Cardiac septum (tissue), 1 donor: ENCODE measurements at regions not wholly inside any gene's neighbourhood (a gene's known extent, or its start where the extent isn't known, plus 50 kb on each side); places are given as distances from the start of the nearest gene placed in this dataset.

Experiments
- DNase-seq: peaks from one replicate; pipeline ENCODE4 v3.0.0-alpha.2; 2020; ENCODE audit warnings: low spot score
- intact Hi-C: fragments of 100-400 bp; cut with DNase I; formaldehyde crosslinking; loops from one replicate; pipeline ENCODE4 v1.14.0; 2022
- donor health status: DM: no; HTN: no; CAD: no.

DNA sequence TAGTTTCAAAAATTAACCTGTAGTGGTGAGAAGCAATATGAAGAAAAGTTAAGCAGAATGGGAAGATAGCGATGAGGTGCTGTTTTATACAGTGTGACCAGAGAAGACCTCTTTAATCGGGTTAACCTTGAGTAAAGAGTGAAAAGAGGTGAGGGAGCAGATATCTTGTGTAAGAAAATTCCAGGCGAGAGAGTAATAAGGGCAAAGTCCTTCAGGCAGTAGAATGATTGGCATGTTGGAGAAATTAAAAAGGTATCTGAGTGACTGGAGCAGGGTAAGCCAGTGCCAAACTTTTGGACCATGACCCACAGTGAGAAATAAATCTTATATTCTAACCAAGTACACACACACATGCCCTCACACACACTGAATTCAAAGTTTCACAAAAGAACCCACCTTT is 374.7 kb upstream of the LARGE1 start:
- intact Hi-C loops: no loop called here
- no peak for DNase-seq

DNA sequence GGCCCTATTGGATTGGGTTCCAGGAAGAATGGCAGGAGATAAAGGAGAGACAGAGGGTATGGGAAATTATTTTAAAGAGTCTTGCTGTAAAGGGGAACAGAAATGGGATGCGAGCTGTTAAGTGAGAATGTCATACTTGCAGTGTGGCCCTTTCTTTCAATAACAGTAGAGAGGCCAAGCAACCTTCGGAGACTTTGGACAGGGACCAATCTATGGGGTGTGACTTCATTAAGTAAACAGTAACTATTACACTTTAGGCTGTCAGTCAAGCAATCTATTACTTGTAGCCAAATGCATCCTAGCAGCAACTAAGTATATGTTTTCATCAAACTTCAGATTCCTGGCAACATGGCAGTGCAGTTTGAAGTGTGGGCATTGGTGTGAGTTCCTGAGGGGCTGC is 376.2 kb upstream of the LARGE1 start:
- no peak for DNase-seq

DNA sequence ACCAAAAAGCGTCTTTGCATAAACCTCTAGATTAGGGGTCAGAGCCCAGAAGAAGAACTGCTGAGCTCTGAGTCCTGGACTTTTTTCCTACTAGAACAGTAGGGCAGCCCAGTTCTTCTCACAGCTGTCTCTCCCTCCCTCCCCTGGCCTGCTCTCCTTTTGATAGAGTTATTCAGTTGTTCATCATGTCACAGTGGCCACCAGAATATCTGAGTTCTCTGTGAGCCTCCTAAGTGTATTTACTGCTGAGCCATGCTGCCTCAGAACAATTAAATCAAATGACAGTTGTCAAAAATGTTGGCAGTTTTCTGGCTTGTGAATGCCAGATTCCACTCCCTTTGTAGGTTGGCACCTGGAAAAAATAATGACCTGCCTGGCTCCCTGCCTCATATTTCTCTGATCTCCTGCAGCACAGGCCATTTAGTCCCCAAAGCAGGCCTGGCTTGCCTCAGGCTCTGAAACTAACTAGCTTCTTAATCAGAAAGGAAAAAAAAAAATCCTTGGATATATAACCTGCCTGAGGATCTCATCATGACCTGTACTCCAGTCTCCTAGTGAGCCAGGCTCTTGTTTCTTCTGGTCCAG is 377.4 kb upstream of the LARGE1 start:
- no peak for DNase-seq
- intact Hi-C loops: no loop called here

More for the DNA sequence above, 376.2 kb upstream of the LARGE1 start:
- intact Hi-C loops: no loop called here

DNA sequence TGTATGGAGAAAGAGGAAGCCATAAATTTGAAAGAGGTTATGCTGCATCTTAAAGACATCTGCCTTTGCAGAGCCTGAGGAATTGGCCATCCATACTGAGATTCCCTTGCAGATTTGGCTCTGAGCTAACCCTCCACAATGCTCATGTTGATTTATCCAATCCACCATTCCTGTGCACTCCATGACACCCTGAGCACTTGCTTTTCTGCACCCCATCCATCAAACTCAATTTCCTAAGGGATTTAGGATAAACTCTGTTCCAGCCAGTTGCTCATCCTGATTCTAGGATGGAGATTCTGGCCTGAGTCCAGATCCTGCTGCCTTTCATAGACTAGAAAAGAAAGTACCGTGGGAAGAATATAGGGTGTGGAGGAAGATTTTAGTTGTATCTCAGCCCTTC is 379.2 kb upstream of the LARGE1 start:
- DNase-seq: no peak

DNA sequence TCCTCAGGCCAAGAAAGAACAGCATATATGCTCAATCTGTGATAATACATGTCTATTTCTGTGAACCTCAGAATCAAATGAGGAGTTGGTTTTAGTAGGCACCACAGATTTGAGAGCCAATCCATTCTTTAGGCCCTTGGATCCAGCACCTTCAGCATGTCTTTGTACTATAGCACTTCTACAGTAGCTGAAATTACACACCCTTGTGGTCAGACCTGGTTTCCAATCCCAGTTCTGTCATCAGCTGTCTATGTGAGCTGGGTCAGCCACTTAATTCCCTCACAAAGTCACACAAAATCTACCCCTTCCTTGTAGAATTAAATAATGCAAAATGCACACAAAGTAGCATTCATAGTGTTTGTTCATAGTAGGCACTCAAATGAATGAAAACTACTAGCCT is 381.3 kb upstream of the LARGE1 start:
- no peak for DNase-seq
- intact Hi-C loops: loop anchor here (5.0 kb wide), 1 partner anchor 74 kb away; no protein-coding TSS in a partner anchor

More for the DNA sequence above, 379.2 kb upstream of the LARGE1 start:
- intact Hi-C loops: no loop called here

DNA sequence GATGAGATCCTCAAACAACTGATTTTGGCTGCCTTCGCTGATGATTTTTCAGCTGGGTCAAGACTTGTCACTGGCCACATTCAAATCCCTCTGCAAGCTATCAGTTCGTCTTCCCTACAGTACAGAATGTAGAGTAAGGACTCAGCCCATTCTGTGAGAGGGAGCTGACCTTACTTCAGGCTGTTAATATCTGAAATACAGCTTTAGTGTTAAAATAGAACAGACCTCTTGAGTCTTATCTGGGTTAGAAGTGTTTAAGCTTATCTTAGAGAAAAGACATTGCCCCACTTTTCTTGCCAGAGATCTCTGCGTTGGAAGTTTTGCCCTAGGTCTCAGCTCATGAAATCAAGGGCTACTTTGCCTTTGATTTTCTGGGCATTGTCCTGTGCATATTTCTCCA is 383.4 kb upstream of the LARGE1 start:
- no peak for DNase-seq
- intact Hi-C loops: loop anchor here (5.0 kb wide), 1 partner anchor 76 kb away; no protein-coding TSS in a partner anchor

DNA sequence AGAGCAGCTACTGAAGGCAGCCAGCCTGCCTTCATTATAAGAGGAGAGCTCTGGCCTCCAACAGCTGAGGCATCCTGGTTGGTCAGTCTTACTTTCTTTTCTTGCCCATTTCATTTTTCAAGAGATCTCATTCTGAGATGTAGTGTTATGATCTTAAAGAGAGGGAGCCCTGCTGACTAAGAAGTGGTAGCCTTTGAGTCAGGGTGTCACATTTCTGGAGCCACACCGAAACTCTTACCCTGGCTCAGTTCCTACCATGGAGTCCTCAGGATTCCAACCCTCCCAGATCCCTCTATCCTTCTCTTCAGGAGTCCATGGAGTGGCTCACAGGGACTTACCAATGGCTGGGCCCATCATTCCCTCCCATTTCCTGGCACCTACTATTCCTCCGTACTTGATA is 386.1 kb upstream of the LARGE1 start:
- intact Hi-C loops: no loop called here
- DNase-seq: no peak

DNA sequence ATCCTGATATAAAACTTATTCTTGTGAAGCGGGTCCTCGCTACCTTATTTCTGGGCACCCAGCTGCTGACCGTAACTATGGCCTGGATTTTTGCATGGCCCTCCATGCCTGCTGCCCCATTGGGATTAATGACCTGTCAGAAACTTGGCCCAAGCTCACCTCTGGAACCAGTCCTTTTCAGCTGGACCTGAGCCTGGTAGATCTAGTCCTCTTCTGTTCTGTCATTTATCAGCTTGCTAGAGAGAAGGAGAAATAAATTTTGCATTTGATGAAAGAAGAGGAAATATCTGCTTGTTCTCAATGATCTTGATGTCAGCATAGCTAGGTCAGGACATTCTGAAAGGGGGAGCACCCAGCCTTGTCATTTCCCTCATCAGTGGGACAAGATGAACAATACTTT is 387.8 kb upstream of the LARGE1 start:
- intact Hi-C loops: no loop called here
- no peak for DNase-seq

DNA sequence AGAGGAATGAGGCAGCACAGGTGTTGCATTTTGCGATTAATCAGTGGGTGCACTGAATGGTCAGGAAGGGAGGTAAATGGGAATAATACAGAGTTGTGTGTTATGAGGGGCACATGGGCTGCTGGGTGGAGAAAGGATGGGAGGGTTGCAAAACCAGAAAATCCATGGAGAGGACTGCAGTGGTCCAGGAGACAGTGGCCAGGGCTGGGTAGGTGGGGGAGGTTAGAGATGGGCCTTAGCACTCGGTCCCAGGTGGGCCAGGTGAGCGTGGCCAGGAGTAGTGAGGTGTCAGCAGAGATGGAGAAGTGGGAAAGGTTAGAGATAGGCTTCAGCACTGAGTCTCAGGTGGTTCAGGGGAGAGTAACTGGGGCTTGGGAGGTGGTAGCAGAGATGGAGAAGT is 399.1 kb upstream of the LARGE1 start:
- DNase-seq: no peak

DNA sequence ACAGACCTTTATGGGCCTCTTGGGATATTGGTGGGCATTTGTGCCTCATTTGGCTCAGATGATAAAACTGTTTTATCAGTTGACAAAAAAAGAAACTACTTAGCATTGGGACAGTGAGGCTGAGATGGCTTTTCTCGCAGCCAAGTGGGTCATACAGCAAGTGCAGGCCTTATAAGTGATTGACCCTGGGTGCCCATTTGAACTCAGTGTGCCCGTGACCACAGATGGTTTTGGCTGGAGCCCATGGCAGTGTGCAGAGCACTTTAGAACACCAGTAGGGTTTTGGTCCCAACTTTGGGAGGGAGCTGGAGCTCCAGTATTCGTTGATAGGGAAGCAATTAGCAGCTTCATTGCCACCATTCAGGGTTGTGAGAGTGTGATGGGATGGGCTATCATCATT is 404.5 kb upstream of the LARGE1 start:
- DNase-seq: no peak
- intact Hi-C loops: no loop called here

More for the DNA sequence above, 399.1 kb upstream of the LARGE1 start:
- intact Hi-C loops: no loop called here

DNA sequence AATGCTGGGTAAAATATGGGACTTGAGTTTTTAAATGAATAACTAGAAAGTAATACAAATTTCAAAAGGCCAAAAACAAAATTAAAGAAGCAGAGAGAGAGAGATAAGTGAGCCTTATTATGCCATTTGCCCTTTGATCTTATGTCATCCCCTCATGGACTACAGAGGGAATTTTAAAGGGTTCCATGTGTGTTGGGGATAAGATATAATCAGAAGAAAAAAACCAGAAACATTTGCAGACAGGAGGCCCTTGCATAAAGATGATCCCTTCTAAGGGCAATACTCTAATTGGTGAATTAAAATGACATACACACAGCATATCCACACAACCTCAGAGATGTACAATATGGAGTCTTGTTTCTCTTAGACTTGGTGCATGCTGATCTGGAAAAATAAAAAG is 406.6 kb upstream of the LARGE1 start:
- no peak for DNase-seq
- intact Hi-C loops: no loop called here

DNA sequence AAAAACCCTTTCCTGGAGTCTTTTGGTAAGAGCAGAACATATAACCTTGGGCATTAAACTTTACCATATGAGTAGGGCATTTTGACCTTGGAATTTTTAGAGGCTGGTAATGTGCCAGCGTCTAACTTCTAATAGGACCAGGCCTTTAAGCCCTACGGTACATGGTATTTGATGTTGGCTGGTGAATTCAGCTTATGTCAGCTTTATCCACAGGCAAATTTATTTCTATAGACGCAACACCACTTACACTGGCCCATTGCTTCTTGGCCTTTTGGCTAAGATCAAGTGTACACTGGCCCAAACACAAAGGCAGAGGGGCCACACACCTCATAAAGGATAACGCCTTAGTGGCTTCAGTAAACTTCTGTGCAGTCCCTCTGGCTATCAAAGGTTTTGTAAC is 410.2 kb upstream of the LARGE1 start:
- intact Hi-C loops: no loop called here
- no peak for DNase-seq

DNA sequence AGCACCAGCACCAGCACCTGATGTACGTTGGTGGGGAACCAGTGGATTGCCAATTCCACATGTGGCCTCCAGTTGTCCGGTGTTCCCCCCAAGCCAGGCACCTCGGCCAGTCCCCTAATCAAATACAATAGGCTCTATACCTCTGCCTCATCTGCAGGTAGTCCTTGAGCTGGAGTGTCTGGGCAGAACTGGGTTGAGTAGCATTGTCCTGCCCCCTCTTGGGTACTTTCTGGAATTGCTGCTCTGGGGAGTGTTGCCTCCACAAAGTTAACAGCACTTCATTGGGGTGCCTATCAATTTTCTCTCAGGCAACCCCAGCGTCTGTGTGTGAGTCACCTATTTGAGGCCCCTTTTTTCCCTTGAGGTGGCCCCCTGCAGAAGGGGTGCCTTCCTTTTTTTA is 413.0 kb upstream of the LARGE1 start:
- no peak for DNase-seq
- intact Hi-C loops: no loop called here

DNA sequence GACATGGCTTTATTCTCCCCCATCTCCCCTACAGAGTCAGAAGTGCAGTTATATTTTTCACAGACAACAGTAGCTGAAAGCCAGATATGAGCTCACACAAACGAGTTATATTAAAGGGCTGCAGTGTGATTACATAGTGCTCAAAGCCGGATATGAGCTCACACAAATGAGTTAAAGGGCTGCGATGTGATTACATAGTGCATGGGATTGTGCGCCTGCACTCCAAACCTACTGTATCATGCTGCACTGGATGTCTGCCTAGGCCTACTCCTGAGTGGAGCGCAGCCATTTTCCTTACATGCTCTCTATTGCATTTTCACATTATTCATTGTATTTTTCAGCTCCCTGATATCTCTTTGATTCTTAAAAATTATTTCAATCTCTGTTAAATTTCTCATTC is 414.6 kb upstream of the LARGE1 start:
- intact Hi-C loops: no loop called here
- no peak for DNase-seq

DNA sequence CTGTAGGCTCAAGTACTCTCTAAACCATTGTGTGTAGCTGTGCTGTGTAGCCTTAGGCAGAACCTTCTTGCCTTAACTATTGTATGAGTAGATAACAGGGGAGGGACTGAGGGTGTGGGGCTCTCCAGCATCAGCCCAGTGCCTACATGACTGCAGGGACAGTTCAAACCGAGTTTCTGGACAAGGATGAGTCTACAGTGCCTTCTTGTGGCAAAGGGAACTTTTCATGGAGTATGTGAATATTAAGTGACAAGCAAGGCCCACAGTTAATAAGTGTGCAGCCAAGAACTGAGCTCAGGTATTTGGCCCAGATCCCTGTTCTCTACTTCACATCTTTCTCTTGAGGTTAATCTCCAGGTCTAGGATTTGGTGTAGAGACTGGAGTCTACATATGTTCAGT is 424.4 kb upstream of the LARGE1 start:
- intact Hi-C loops: loop anchor here (10.0 kb wide), 1 partner anchor 420 kb away; the partner anchor contains the start of gene LARGE1
- DNase-seq: no peak

DNA sequence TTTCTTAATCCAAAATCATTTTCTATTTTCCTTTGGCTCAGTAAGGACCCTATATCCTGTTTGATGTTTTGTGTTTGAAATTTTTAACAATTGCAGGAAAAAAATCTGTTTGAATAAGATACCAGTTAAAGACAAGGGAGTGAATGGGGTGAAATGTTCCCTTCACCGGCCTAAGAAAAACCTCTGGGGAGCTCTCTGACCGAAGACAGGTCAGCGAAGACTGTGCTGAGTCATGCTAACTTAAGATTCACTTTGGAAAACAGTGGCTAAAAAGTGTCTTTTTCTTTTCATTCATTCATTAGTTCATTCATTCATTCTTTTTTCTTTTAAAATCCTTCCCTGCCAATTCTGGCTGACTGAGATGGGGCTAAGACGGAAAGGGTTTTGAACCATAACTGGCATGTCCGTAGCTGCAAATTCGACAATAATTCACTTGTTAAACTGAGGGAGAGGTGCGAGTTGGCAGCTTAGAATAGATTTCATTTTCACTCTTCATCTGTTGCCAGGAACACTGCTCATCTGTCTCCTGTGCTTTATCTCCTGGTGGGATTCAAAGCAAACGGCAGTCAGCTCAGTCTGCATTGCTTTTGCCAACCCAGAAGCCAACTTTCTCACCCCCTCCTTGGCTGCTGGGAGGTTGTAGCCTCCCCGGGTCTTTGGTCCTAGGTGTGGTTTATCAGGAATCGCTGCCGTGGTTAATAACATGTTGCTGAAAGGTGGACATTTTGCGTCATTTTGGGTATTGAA is 434.0 kb upstream of the LARGE1 start:
- intact Hi-C loops: no loop called here
- no peak for DNase-seq

DNA sequence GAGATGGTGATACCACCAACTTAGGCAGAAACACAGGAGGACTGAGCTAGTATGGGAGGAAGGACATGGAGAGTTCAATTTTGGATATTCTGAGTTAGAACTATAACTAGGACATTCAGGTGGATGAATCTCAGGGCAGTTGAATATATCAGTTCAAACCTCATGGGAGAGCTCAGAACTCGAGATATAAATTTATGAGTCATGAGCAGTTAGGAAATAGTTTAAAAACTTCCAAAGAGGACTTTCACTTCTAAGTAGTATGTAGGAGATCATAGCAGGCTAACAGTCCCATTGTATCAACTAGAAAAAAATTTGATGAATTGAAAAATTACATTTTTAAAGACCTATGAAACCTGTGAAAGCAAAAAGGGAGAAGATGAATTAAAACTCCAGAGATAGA is 436.2 kb upstream of the LARGE1 start:
- intact Hi-C loops: no loop called here
- DNase-seq: no peak

DNA sequence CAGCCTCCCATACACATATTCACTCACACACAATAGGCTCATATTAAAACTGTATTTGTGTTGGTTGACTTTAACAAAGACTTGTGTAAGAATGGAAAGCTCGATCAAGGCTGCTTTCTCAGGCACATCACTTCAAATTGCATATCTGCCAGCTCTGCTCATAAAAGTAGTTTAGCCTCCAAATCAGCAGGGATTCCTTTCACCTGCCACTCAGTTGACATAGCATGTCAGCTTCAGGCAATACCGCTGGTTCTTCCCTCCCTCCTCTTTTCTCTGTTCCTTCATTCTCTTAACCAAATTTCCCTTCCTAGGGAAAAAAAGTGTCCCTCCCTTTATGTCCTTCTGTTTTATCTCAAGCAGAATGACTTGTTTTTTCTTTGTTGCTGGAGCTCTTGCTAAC is 450.4 kb upstream of the LARGE1 start:
- DNase-seq: no peak
- intact Hi-C loops: no loop called here

DNA sequence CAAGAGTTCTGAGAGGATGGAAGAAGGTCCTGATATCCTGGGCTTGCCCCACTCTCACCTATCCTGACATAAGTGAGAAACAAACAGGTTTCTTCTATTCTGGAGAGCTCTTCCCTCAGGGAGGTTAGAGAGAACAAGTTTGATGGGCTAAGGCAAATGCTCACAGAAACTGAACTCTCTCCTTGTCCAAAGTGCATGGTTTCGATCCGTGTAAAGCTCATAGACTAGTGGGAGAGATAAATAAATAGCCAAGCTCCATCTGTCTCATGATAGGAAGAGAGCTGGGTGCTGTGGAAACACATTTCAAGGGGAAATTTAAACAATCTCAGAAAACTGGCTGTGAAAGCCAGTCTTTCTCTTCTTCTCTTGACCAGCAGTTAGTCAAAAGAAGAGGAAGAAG is 459.5 kb upstream of the LARGE1 start:
- intact Hi-C loops: no loop called here
- no peak for DNase-seq

DNA sequence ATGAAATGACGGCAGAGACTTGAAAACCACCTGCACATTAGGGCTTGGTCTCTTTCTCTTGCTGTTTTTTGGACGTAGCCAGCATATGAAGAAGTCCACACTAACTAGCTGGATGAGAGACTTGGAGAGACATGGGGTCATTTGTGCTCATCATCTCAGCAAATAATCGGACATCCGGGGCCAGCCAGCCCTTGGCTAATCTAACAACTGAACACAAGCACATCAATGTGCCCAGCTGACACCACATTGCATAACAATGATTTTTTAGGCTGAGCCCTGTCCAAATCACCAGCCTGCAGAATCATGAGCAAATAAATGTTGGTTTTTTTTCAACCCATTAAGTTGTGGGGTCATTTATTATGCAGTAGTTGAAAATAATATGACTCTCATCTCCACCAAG is 460.3 kb upstream of the LARGE1 start:
- intact Hi-C loops: no loop called here
- no peak for DNase-seq

DNA sequence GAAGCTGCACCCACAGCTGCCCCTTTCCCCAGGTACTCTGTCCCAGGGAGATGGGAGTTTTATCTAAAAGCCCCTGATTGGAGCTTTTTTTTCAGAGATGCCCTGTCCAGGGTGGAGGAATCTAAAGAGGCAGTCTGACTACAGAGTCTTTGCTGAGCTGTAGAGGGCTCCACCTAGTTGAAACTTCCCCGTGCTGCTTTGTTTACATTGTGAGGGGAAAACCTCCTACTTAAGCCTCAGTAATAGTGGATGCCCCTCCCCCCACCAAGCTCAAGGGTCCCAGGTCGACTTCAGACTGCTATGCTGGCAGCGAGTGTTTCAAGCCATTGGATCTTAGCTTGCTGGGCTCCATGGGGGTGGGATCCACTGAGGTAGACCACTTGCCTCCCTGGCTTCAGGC is 470.1 kb upstream of the LARGE1 start:
- intact Hi-C loops: no loop called here
- DNase-seq: no peak

DNA sequence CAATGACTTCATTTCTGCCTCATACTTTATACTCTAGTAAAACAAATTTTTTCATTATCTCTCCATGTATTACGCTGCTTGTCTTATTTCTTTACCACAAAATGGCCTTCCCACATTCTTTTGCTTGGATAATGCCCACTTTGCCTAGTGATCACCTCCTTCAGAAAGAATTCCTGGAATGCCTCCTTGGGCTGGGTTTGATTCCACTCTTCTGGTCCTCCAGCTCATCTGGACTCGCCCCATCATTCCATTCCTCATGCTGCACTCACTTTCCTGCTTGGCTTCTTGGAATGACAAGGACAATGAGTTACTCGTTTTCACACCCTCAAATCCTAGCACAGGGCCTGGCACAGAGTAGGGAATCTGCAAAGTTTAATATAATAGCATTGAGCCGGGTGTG is 475.1 kb upstream of the LARGE1 start:
- DNase-seq: no peak
- intact Hi-C loops: no loop called here
